K562 (cell line): ENCODE measurements at regions not wholly inside any gene's neighbourhood (a gene's known extent, or its start where the extent isn't known, plus 50 kb on each side); places are given as distances from the start of the nearest gene placed in this dataset.

Source experiments
- ATAC-seq: fragments of 200-7000 bp; cut with Tn5 transposase; 3 replicates; pipeline ENCODE4 v1.9.1; 2020; ENCODE audit warnings: moderate library complexity
- BruUV-seq: library from RNA; stranded (reverse); fragments of 400-500 nt; replicated peaks from 2 replicates; lab custom pipeline; 2021; lab: Mats Ljungman, UMichigan
- CTCF ChIA-PET: fragments of 300-600 bp; formaldehyde crosslinking; extraction: SDS; loops from one replicate; lab custom pipeline; 2021; ENCODE audit warnings: low intra/inter-chr PET ratio; lab: Yijun Ruan, JAX
- POLR2A ChIA-PET: fragments of 300-600, 350-650 bp; sonication (Branson Sonifier 250); formaldehyde crosslinking; extraction: SDS; loops from one replicate; lab custom pipeline; 2021; ENCODE audit warnings: antibody characterized with exemption, inconsistent platforms; lab: Yijun Ruan, JAX
- DNase-seq, 4 experiments: peaks; one replicate each; pipeline versions ENCODE4 v3.0.0 to v3.0.0-alpha.2; 2011 to 2018; ENCODE audit warnings: low spot score in 3 of 4, mixed read lengths in 3 of 4; ENCODE audit errors: extremely low read depth in 1 of 4
- FAIRE-seq: peaks from 2 replicates; lab custom pipeline; 2011; peaks lifted over from hg19 to GRCh38; lab: Jason Lieb, UNC
- H2AFZ ChIP-seq: 2 replicates; pipeline ENCODE4 v1.6.0; 2011; ENCODE audit warnings: low read depth, low read length, control low read depth, inconsistent platforms
- H3K27ac ChIP-seq: fragments of 200-600 bp; 3 replicates; pipeline ENCODE4 v1.8.0; 2011; ENCODE audit warnings: low read depth, mild to moderate bottlenecking, control low read depth, inconsistent platforms, low read length, moderate library complexity, mixed read lengths; ENCODE audit errors: extremely low read depth
- H3K27me3 ChIP-seq, 2 experiments: fragments of 300-600 bp in 1 of 2; 2 replicates in 1 of 2; 3 replicates in 1 of 2; pipeline versions ENCODE4 v1.6.0 to v1.8.0; 2011; ENCODE audit warnings: inconsistent platforms in 2 of 2, low read length in 2 of 2, mild to moderate bottlenecking in 1 of 2, mixed read lengths in 1 of 2, moderate library complexity in 1 of 2; ENCODE audit not compliant: control insufficient read depth in 2 of 2, insufficient read depth in 2 of 2
- H3K36me3 ChIP-seq: fragments of 300-600 bp; 3 replicates; pipeline ENCODE4 v1.8.0; 2011; ENCODE audit warnings: mild to moderate bottlenecking, low read length, inconsistent platforms; ENCODE audit not compliant: control insufficient read depth, insufficient read depth
- H3K4me1 ChIP-seq, 2 experiments: fragments of 200-600 bp in 1 of 2; replicated peaks in 1 of 2; 2 replicates in 1 of 2; 3 replicates in 1 of 2; pipeline versions ENCODE4 v1.5.1 to v1.8.0; 2011; ENCODE audit warnings: inconsistent platforms in 2 of 2, low read length in 2 of 2, mild to moderate bottlenecking in 1 of 2, mixed read lengths in 1 of 2, moderate library complexity in 1 of 2; ENCODE audit not compliant: control insufficient read depth in 2 of 2, insufficient read depth in 2 of 2
- H3K4me2 ChIP-seq: 2 replicates; pipeline ENCODE4 v1.6.1; 2011; ENCODE audit warnings: low read length, control low read depth, inconsistent platforms, mixed read lengths; ENCODE audit not compliant: insufficient read depth
- H3K4me3 ChIP-seq: fragments of 200-600 bp; sonication (generic), shearing (Covaris generic); 2 replicates; pipeline ENCODE4 v1.5.1; 2016; ENCODE audit warnings: control low read depth, inconsistent platforms
- H3K79me2 ChIP-seq: fragments of 200-600 bp; 3 replicates; pipeline ENCODE4 v1.8.0; 2011; ENCODE audit warnings: low read length, inconsistent platforms; ENCODE audit not compliant: control insufficient read depth, insufficient read depth
- H3K9ac ChIP-seq, 2 experiments: 2 replicates each; pipeline versions ENCODE4 v1.6.0 to v1.6.1; 2011; ENCODE audit warnings: low read depth in 2 of 2, low read length in 2 of 2, control low read depth in 1 of 2, inconsistent platforms in 1 of 2, mild to moderate bottlenecking in 1 of 2, mixed read lengths in 1 of 2; ENCODE audit not compliant: insufficient read depth in 1 of 2
- H3K9me1 ChIP-seq: one replicate; pipeline ENCODE4 v1.6.0; 2011; ENCODE audit warnings: inconsistent platforms, mild to moderate bottlenecking, low read length, moderate library complexity; ENCODE audit not compliant: control insufficient read depth, insufficient read depth
- H3K9me3 ChIP-seq: replicated peaks from 2 replicates; pipeline ENCODE4 v1.5.1; 2011; ENCODE audit warnings: low read depth, low read length, inconsistent platforms; ENCODE audit not compliant: control insufficient read depth, insufficient read depth
- H4K20me1 ChIP-seq: replicated peaks from 2 replicates; pipeline ENCODE4 v1.6.1; 2011; ENCODE audit warnings: low read length, inconsistent platforms, mixed read lengths; ENCODE audit not compliant: control insufficient read depth, insufficient read depth
- E2F6 ChIP-seq, 2 experiments: IDR thresholded peaks; 2 replicates each; pipeline ENCODE4 v1.6.1; 2011; ENCODE audit warnings: borderline replicate concordance in 1 of 2, control low read depth in 1 of 2, low read depth in 1 of 2, low read length in 1 of 2, mild to moderate bottlenecking in 1 of 2, mixed read lengths in 1 of 2, moderate library complexity in 1 of 2; ENCODE audit not compliant: insufficient read depth in 1 of 2, insufficient read length in 1 of 2, poor library complexity in 1 of 2, severe bottlenecking in 1 of 2; ENCODE audit errors: extremely low read depth in 1 of 2
- POLR2G ChIP-seq: fragments of 200-400 bp; formaldehyde crosslinking; IDR thresholded peaks from 2 replicates; pipeline ENCODE4 v1.6.1; 2017; ENCODE audit warnings: low read depth, mild to moderate bottlenecking, antibody characterized with exemption, low read length, moderate library complexity
- RBBP5 ChIP-seq: fragments of 200-600 bp; sonication (generic); IDR thresholded peaks from 2 replicates; pipeline ENCODE4 v1.6.1; 2012; ENCODE audit warnings: borderline replicate concordance, mild to moderate bottlenecking, low read length, control low read depth, inconsistent platforms; ENCODE audit not compliant: insufficient read depth, poor library complexity, severe bottlenecking
- RBFOX2 ChIP-seq: fragments of 200-400 bp; formaldehyde crosslinking; IDR thresholded peaks from 2 replicates; pipeline ENCODE4 v1.6.1; 2017; ENCODE audit warnings: low read depth, mild to moderate bottlenecking, low read length, moderate library complexity
- TFAP4 ChIP-seq: sonication (generic); formaldehyde crosslinking; IDR thresholded peaks from 2 replicates; pipeline ENCODE4 v1.8.0; 2022; ENCODE audit warnings: missing genetic modification reagents, mild to moderate bottlenecking, moderate library complexity, borderline replicate concordance
- ZNF212 ChIP-seq: fragments of 450-650 bp; formaldehyde crosslinking; IDR thresholded peaks from 2 replicates; pipeline ENCODE4 v1.4.0; 2020; ENCODE audit warnings: mild to moderate bottlenecking
- ZNF253 ChIP-seq: fragments of 250-450 bp; sonication (Bioruptor Pico); conservative IDR thresholded peaks from 2 replicates; pipeline ENCODE4 v1.6.1; 2021; ENCODE audit warnings: mild to moderate bottlenecking
- WGBS: fragments of 100-300 bp; shearing (Covaris generic); methylation state at CpG from one replicate; pipeline ENCODE4 v1.1.6; 2016; ENCODE audit warnings: low coverage, mixed read lengths; ENCODE audit not compliant: insufficient coverage; ENCODE audit errors: missing lambda C conversion rate; 5-methylcytosine and 5-hydroxymethylcytosine counted together
- in situ Hi-C: fragments of 300-500 bp; cut with MboI; formaldehyde crosslinking; loops from 4 replicates; pipeline ENCODE4 v1.15.0; 2018; ENCODE audit warnings: inconsistent platforms, mixed read lengths
- intact Hi-C: fragments of 100-400 bp; cut with micrococcal nuclease; formaldehyde crosslinking; loops from 2 replicates; pipeline ENCODE4 v1.14.2; 2022

- in situ Hi-C loops (no loop called here), intact Hi-C loops (no loop called here)
- POLR2A ChIA-PET: interaction anchor here (0.6 to 1.6 kb wide), 8 partner anchors 8 to 812 kb away, joined by 3 to 7 read pairs (median 3); no protein-coding TSS in a partner anchor
- Histone ChIP-seq H2AFZ (peak overlapping the region; percentile 40; the same call in 1 of the 2 replicates), H3K9me3 (no peaks in the 10 kb centered on the region), H3K9ac (peak overlapping the region; percentile 79 to 95), H3K4me1 (peaks cover 12 to 46% of the 10 kb centered on the region in 2 experiments; a peak in 3 of 5 replicates), H4K20me1 (no peaks in the 10 kb centered on the region; the same call in 1 of the 2 replicates)
- FAIRE-seq (no peak), DNase-seq (peak in 1 of 4 experiments; percentile 35)
- no peak for TF ChIP-seq ZNF253 (CRISPR knock-in tag)
- TF ChIP-seq ZNF212 (CRISPR knock-in tag): no peak
- TF ChIP-seq POLR2G: peak; percentile 70; the same call in 1 of the 2 replicates
- peak; percentile 26 for TF ChIP-seq RBBP5
- TF ChIP-seq E2F6 (IDR thresholded peaks at IDR 0.05; ENCODE audit: borderline replicate concordance in 1 of 2, extremely low read depth in 1 of 2, insufficient read depth in 1 of 2, insufficient read length in 1 of 2, low read depth in 1 of 2, low read length in 1 of 2, poor library complexity in 1 of 2, severe bottlenecking in 1 of 2): peak in 1 of 2 experiments; percentile 23
- peak; percentile 83 for TF ChIP-seq RBFOX2
- no peak for TF ChIP-seq TFAP4 (CRISPR knock-in tag)
- TF ChIP-seq, all 486 proteins: peak for 4
- peaks cover 18% of the 10 kb centered on the region; the same call in 1 of the 3 replicates for H3K36me3 ChIP-seq
- no peak; the same call in 2 of the 3 replicates for ATAC-seq
- BruUV-seq: no TSS peak
- peak overlapping the region; percentile 94 for H3K4me3 ChIP-seq
- CTCF ChIA-PET: no interaction called here
- peak overlapping the region; percentile 76; the same call in 2 of the 3 replicates for H3K27ac ChIP-seq
- 0% methylated on average over 14 of the region's 25 CpGs for WGBS
- peak overlapping the region; percentile 86 for H3K4me2 ChIP-seq
- peaks cover 58% of the 10 kb centered on the region for H3K79me2 ChIP-seq
- H3K9me1 ChIP-seq: no peaks in the 10 kb centered on the region
- H3K27me3 ChIP-seq: peaks cover 0 to 8% of the 10 kb centered on the region in 2 experiments; a peak in 2 of 5 replicates
These were observed 171.3 kb downstream of the BRD1 start for GRCh38 chr22:49656291-49656851.
